ENCODE measurements at regions not wholly inside any gene's neighbourhood (a gene's known extent, or its start where the extent isn't known, plus 50 kb on each side); places are given as distances from the start of the nearest gene placed in this dataset.
A peak's percentile ranks its signal among the peaks of the same experiment; 100 is the strongest.
"Not testable (repeated sequence)": the region's sequence is repeated elsewhere in the genome, so short reads cannot be mapped to it uniquely, and the experiment has no call there.

- Mint-ChIP-seq H3K27me3 (no peaks in the 10 kb centered on the region), H3K4me3 (no peak overlapping the region), H3K27ac (no peak overlapping the region), H3K4me1 (peaks cover 23% of the 10 kb centered on the region), H3K9me3 (peaks cover 4% of the 10 kb centered on the region), H3K36me3 (ENCODE audit: low read depth) (no peaks in the 10 kb centered on the region)
- DNase-seq, result peak; percentile 53
- intact Hi-C loops (cut with micrococcal nuclease), result no loop called here
These were observed 142.0 kb downstream of the DUSP6 start for GRCh38 chr12:89210277-89210676.

DNA sequence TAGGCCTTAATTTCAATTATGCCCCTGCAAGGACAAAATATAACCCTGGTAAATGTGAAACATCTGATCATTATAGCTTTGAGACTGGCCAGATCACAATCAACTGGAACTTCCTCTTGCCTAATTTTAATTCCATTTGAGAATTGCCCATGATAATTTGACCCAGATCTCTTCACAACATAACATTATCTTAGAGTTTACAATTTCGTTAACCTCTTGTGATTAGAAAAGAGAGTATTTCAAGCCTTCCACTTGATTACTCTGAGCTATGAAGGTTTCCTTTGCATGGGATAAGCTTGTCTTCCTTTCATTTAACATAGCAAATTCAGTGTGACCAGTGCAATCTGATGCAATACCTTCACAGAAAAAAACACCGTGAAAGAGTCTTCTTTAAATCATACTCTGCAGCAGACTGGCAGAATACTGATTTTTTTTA is 143.6 kb downstream of the DUSP6 start:
- no peaks in the 10 kb centered on the region for H3K27me3 Mint-ChIP-seq
- intact Hi-C loops (cut with micrococcal nuclease), result no loop called here
- peaks cover 23% of the 10 kb centered on the region for H3K4me1 Mint-ChIP-seq
- DNase-seq, result no peak
- no peak overlapping the region for H3K4me3 Mint-ChIP-seq
- H3K9me3 Mint-ChIP-seq, result no peaks in the 10 kb centered on the region
- H3K36me3 Mint-ChIP-seq (ENCODE audit: low read depth), result no peaks in the 10 kb centered on the region
- H3K27ac Mint-ChIP-seq, result no peak overlapping the region

DNA sequence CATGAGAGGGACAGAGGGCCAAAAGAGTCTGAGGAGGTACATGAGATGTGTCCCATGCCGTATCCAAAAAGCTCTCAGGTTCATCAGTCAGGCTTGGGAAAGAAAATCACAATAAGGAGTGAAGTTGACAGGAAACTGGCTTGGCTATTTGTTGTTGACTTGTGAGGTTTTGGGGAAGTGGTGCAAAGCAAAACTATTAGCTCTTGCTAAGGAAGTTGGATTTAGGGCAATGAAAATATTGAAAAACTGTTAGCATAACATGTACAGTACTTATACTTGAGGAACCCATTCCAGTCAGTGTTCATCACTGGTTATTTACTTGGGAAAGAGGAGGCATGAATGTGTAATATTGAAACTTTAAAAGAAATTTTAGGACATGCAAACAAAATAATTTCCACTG is 145.9 kb downstream of the DUSP6 start:
- H3K27ac Mint-ChIP-seq, result no peak overlapping the region
- H3K27me3 Mint-ChIP-seq, result no peaks in the 10 kb centered on the region
- peaks cover 16% of the 10 kb centered on the region for H3K4me1 Mint-ChIP-seq
- peaks cover 5% of the 10 kb centered on the region for H3K9me3 Mint-ChIP-seq
- no peak for DNase-seq
- intact Hi-C loops (cut with micrococcal nuclease), result no loop called here
- H3K36me3 Mint-ChIP-seq (ENCODE audit: low read depth), result no peaks in the 10 kb centered on the region
- H3K4me3 Mint-ChIP-seq, result no peak overlapping the region

DNA sequence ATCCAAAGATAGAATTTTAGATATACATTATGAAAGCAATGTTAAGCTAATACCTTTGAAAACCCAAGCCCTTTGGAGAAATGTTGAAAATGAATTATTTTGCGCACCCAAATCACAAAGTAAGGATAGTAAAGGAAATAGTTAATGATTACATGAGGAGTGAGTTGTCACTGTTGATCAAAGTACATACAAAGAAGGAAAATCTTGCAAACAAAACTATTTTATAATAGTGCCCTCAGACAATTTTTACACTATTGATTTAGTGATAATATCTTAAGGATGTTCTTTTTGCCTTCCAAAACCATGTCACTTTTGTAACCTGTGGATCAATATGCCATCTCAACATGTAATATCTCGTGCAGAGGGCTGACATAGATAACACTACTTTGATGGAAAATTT is 146.8 kb downstream of the DUSP6 start:
- peaks cover 16% of the 10 kb centered on the region for H3K4me1 Mint-ChIP-seq
- peaks cover 5% of the 10 kb centered on the region for H3K9me3 Mint-ChIP-seq
- no peak overlapping the region for H3K27ac Mint-ChIP-seq
- intact Hi-C loops (cut with micrococcal nuclease), result no loop called here
- no peak for DNase-seq
- no peaks in the 10 kb centered on the region for H3K36me3 Mint-ChIP-seq (ENCODE audit: low read depth)
- no peak overlapping the region for H3K4me3 Mint-ChIP-seq
- no peaks in the 10 kb centered on the region for H3K27me3 Mint-ChIP-seq

DNA sequence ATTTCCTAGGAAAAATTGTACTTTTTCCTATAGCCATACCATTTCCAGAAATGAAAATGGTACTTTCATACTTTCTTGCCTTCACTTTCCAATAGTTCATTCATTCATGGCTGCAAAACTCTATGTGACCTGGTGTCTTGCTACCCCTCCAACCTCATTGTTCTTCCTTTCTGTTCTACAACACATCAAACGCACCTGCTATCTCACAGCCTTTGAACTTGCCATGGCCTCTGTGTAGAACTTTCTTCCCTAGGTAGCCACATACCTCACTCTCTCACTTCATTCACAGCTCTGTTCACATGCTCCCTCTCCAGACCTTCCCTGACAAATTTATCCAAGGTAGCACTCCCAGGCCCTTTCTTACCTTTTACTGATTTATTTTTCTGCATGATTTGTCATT is 149.2 kb downstream of the DUSP6 start:
- H3K4me1 Mint-ChIP-seq, result peaks cover 17% of the 10 kb centered on the region
- no peaks in the 10 kb centered on the region for H3K36me3 Mint-ChIP-seq (ENCODE audit: low read depth)

DNA sequence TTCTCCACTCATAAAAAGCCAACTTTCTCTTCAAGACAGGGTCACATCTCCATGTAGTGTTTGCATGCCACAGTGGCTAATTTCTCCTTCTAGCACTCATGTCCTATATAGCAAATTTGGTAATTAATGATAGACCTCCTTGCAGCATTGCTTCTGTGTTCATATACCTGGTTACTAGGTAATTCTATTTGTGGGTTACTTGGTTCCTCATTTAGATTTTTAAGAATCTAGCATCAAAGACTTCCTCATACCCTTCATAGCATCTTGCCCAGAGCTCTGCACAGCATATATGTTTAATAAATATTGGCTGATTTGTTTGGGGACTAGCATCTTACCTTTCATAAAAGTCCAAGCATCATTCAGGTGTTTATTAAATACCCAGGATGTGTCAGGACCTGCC is 152.1 kb downstream of the DUSP6 start:
- no peak for DNase-seq
- Mint-ChIP-seq H3K27ac (no peak overlapping the region), H3K36me3 (ENCODE audit: low read depth) (no peaks in the 10 kb centered on the region), H3K9me3 (peaks cover 8% of the 10 kb centered on the region), H3K4me1 (peaks cover 9% of the 10 kb centered on the region), H3K27me3 (no peaks in the 10 kb centered on the region), H3K4me3 (no peak overlapping the region)
- intact Hi-C loops (cut with micrococcal nuclease), result no loop called here

More for the DNA sequence above, 149.2 kb downstream of the DUSP6 start:
- Mint-ChIP-seq H3K27me3 (no peaks in the 10 kb centered on the region), H3K4me3 (no peak overlapping the region), H3K27ac (peak overlapping the region; percentile 17), H3K9me3 (peaks cover 5% of the 10 kb centered on the region)
- intact Hi-C loops (cut with micrococcal nuclease), result no loop called here
- no peak for DNase-seq

- Mint-ChIP-seq H3K27ac (no peak overlapping the region), H3K4me1 (peaks cover 5% of the 10 kb centered on the region), H3K27me3 (no peaks in the 10 kb centered on the region), H3K4me3 (no peak overlapping the region), H3K36me3 (ENCODE audit: low read depth) (peaks cover 2% of the 10 kb centered on the region), H3K9me3 (peaks cover 8% of the 10 kb centered on the region)
- intact Hi-C loops (cut with micrococcal nuclease), result no loop called here
- no peak for DNase-seq
These were observed 156.8 kb downstream of the DUSP6 start for GRCh38 chr12:89195470-89195869.

- H3K4me1 Mint-ChIP-seq, result peaks cover 5% of the 10 kb centered on the region
- no peak for DNase-seq
- H3K27ac Mint-ChIP-seq, result no peak overlapping the region
- H3K4me3 Mint-ChIP-seq, result no peak overlapping the region
- H3K27me3 Mint-ChIP-seq, result no peaks in the 10 kb centered on the region
- intact Hi-C loops (cut with micrococcal nuclease), result no loop called here
- peaks cover 8% of the 10 kb centered on the region for H3K9me3 Mint-ChIP-seq
- peaks cover 2% of the 10 kb centered on the region for H3K36me3 Mint-ChIP-seq (ENCODE audit: low read depth)
These were observed 157.6 kb downstream of the DUSP6 start for GRCh38 chr12:89194683-89195082.

DNA sequence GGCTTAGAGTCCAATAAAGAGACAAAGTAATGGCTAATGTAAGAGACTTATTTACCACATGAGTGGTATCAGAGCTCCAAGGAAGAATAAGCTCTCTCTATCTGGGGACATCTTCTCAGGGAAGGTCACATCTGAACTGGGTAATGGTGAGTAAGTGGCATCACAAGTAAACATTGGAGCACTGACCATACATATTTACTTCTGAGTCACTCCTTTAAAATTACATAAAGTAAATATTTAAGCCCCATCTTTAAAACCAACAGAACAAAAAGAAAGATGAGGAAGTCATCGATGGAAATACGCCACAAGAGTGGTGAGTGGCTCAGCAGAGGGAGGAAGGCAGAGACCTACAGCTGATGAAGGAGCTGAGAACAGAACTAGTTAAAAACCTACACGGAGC is 159.9 kb downstream of the DUSP6 start:
- DNase-seq, result no peak
- peaks cover 18% of the 10 kb centered on the region for H3K36me3 Mint-ChIP-seq (ENCODE audit: low read depth)
- peaks cover 20% of the 10 kb centered on the region for H3K9me3 Mint-ChIP-seq
- no peak overlapping the region for H3K4me3 Mint-ChIP-seq
- H3K27me3 Mint-ChIP-seq, result no peaks in the 10 kb centered on the region
- intact Hi-C loops (cut with micrococcal nuclease), result no loop called here
- peaks cover 2% of the 10 kb centered on the region for H3K4me1 Mint-ChIP-seq
- no peak overlapping the region for H3K27ac Mint-ChIP-seq

DNA sequence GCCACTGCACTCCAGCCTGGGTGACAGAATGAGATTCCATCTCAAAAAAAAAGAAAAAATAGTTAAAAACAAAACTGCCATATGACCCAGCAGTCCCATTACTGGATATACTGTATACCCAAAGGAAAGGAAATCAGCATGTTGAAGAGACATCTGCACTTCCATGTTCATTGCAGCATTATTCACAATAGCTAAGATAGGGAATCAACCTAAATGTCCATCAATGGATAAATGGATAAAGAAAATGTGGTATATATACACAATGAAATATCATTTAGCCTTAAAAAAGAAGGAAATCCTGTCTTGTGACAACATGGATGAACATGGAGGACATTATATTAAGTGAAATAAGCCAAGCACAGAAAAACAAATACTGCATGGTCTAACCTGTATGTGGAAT is 160.7 kb downstream of the DUSP6 start:
- DNase-seq; H3K4me1 Mint-ChIP-seq; H3K27ac Mint-ChIP-seq; intact Hi-C loops (cut with micrococcal nuclease); H3K27me3 Mint-ChIP-seq; H3K4me3 Mint-ChIP-seq: not testable (repeated sequence)
- Mint-ChIP-seq H3K36me3 (ENCODE audit: low read depth) (peaks cover 18% of the 10 kb centered on the region), H3K9me3 (peaks cover 20% of the 10 kb centered on the region)

GRCh38 chr12:89189448-89189847 is 162.9 kb downstream of the DUSP6 start:
- no peak overlapping the region for H3K27ac Mint-ChIP-seq

DNA sequence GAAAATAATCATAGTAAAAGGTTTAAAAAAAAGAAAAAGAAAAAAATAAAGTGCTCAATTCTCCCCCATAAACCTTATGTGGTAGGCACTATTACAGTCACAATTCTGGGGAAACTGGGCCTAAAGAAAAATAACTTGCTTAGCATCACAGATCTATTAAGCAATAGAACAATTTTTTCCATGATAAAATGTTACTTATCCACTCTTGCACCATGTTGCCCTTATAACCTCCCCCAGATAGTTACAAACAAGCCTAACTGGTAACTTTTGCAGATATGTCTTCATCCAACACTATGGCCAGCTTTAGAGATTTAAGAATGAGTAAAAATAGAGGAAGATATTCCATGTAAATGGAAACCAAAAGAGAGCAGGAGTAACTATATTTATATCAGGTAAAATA is 164.8 kb downstream of the DUSP6 start:
- Mint-ChIP-seq H3K27me3 (no peaks in the 10 kb centered on the region), H3K4me3 (no peak overlapping the region), H3K27ac (no peak overlapping the region), H3K36me3 (ENCODE audit: low read depth) (peaks cover 23% of the 10 kb centered on the region), H3K9me3 (peaks cover 29% of the 10 kb centered on the region), H3K4me1 (peaks cover 11% of the 10 kb centered on the region)
- intact Hi-C loops (cut with micrococcal nuclease), result no loop called here
- DNase-seq, result no peak

More at GRCh38 chr12:89189448-89189847, 162.9 kb downstream of the DUSP6 start:
- no peak for DNase-seq
- peaks cover 22% of the 10 kb centered on the region for H3K9me3 Mint-ChIP-seq
- peaks cover 18% of the 10 kb centered on the region for H3K36me3 Mint-ChIP-seq (ENCODE audit: low read depth)
- intact Hi-C loops (cut with micrococcal nuclease), result no loop called here
- H3K4me3 Mint-ChIP-seq, result no peak overlapping the region
- H3K27me3 Mint-ChIP-seq, result no peaks in the 10 kb centered on the region
- peaks cover 4% of the 10 kb centered on the region for H3K4me1 Mint-ChIP-seq

- H3K4me1 Mint-ChIP-seq, result peaks cover 23% of the 10 kb centered on the region
- no peak overlapping the region for H3K4me3 Mint-ChIP-seq
- peaks cover 24% of the 10 kb centered on the region for H3K9me3 Mint-ChIP-seq
- H3K27me3 Mint-ChIP-seq, result no peaks in the 10 kb centered on the region
- peaks cover 21% of the 10 kb centered on the region for H3K36me3 Mint-ChIP-seq (ENCODE audit: low read depth)
- no peak for DNase-seq
- intact Hi-C loops (cut with micrococcal nuclease), result no loop called here
- no peak overlapping the region for H3K27ac Mint-ChIP-seq
These were observed 166.4 kb downstream of the DUSP6 start for GRCh38 chr12:89185889-89186288.

- H3K27ac Mint-ChIP-seq, result no peak overlapping the region
- no peaks in the 10 kb centered on the region for H3K27me3 Mint-ChIP-seq
- H3K36me3 Mint-ChIP-seq (ENCODE audit: low read depth), result peaks cover 21% of the 10 kb centered on the region
- H3K9me3 Mint-ChIP-seq, result peaks cover 24% of the 10 kb centered on the region
- peaks cover 30% of the 10 kb centered on the region for H3K4me1 Mint-ChIP-seq
- no peak overlapping the region for H3K4me3 Mint-ChIP-seq
- DNase-seq, result no peak
- intact Hi-C loops (cut with micrococcal nuclease), result no loop called here
These were observed 167.1 kb downstream of the DUSP6 start for GRCh38 chr12:89185181-89185580.

DNA sequence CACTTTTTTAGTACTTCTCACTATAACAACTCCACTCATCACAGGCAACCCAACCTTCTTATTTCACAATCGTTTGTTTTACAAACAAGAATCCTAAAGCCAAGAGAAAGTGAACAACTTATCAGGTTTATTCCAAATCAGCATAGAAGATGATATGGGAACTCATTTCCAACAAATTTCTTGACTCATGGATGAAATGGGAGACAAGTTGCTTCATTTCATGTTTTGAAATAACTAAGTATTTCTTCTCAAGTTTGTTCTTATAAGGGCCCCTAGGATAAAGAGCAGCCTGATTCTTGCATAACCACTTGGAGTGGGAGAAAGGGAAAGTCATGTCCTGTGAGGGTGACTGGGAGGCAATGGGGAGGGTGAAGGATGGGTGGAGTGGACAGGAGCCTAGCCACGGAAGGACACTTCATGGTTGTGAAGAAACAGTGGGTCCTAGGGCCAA is 168.3 kb downstream of the DUSP6 start:
- H3K9me3 Mint-ChIP-seq, result peaks cover 21% of the 10 kb centered on the region
- no peak overlapping the region for H3K27ac Mint-ChIP-seq
- H3K27me3 Mint-ChIP-seq, result no peaks in the 10 kb centered on the region
- H3K4me3 Mint-ChIP-seq, result no peak overlapping the region
- H3K4me1 Mint-ChIP-seq, result peaks cover 39% of the 10 kb centered on the region
- H3K36me3 Mint-ChIP-seq (ENCODE audit: low read depth), result peaks cover 16% of the 10 kb centered on the region
- no peak for DNase-seq
- intact Hi-C loops (cut with micrococcal nuclease), result loop anchor here (5.0 kb wide), 1 partner anchor 887 kb away; no protein-coding TSS in a partner anchor
